Fibroblast of the conjunctiva (primary cell): ENCODE measurements at regions not wholly inside any gene's neighbourhood (a gene's known extent, or its start where the extent isn't known, plus 50 kb on each side); places are given as distances from the start of the nearest gene placed in this dataset.

Experiments
- DNase-seq: peaks from one replicate; pipeline ENCODE4 v3.0.0-alpha.2; 2010; ENCODE audit warnings: low read depth

GRCh38 chr13:37361608-37362007, 237.0 kb downstream of the POSTN start:
- DNase-seq: no peak

- no peak for DNase-seq
Observed at GRCh38 chr13:37360556-37360955, 238.0 kb downstream of the POSTN start.

GRCh38 chr13:37357548-37357947, 241.0 kb downstream of the POSTN start:
- DNase-seq: no peak

- DNase-seq: no peak
Observed at GRCh38 chr13:37353911-37354310, 244.7 kb downstream of the POSTN start.

GRCh38 chr13:37351211-37351610, 245.7 kb upstream of the CSNK1A1L start:
- no peak for DNase-seq

GRCh38 chr13:37349916-37350315, 244.5 kb upstream of the CSNK1A1L start:
- no peak for DNase-seq

DNA sequence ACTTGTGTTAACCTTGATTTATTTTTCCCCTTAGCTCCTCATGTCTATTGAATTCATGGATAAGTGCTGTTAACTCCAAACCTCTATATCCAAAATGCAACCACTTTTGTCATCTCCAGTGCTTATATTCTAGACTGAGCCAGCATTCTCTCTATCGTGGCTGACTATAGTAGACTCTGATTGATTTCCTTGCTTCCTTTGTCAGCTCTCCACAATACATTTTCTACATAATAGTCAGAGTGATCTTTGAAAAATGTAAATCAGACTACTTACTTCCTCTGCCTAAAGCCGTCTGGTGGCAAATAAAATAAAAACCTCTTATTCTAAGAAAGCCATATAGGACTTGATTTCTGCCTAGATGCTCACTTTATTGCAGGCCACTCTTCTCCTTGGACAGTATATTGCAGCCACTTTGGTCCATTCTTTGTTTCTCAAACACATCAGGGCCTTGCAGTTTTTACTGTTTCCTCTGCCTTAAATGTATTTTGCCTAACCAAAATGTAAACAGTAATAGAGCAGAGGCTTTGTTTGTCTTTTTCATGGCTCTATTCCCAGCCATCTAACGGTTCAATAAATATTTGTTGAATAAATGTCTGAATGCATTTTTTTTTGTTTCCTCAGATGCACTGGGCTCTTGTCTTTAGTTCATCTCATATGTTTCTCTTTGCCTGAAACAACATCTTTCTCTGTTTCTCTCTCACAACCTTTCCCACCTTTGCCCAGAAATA, 243.6 kb upstream of the CSNK1A1L start:
- DNase-seq: no peak

DNA sequence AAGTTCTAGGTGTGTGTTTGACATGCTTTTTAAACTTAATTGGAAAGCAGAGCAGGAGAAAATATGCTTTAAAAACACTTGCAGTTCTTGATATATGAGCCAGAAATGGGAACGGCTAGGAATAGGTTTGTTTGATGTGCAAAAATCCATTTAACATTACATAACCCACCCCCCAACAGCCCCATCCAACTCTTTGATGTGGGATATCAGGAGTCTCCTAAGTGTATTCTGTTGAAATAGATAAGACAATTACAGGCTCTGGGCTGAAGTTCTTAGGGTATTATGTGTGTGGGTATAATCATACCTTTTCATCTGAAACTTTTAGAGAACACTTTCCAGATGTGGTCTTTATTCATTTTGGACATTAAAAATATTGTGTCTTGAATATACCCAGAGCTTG, 240.4 kb upstream of the CSNK1A1L start:
- DNase-seq: no peak

DNA sequence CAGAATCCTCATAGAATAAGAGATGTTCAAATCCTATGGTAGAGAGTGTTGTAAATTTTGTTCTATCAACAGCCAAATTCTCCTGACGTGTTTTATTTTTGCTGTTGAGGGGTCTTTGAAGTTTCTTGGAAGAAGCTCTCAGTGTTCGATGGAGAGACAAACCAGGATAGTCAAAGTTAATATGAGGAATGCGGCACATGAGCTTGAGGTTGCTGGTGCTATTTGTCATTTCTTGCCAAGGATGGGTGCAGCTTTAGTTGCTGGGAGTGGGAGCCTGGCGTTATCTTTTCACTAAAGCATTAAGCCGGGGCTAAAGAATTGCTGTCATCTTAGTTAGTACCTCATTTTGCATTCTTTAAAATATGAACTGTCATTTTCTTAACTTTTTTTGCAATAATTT, 239.9 kb upstream of the CSNK1A1L start:
- no peak for DNase-seq

- DNase-seq: no peak
Observed at GRCh38 chr13:37344056-37344455, 238.6 kb upstream of the CSNK1A1L start.

DNA sequence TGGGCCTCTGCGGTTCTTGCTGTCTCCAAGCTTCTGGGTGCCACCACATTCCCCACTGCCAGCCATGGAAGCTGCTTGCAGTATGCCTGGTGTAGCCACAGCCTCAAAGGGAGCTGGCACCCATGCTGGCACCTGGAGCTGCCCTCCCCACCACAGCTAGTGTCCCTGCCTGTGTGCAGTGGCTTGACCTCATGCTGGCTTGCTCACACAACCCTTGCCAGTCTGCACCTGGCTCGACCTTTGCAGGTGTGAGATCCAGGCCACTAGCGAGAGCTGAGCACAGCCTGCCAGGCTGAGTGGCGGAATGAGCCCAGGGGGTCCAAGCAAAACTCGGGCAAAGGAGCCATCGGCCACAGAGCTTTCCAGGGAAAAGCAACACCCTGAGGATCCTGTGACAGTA, 236.7 kb upstream of the CSNK1A1L start:
- no peak for DNase-seq

- no peak for DNase-seq
Observed at GRCh38 chr13:37340901-37341670, 235.6 kb upstream of the CSNK1A1L start.

- DNase-seq: no peak
Observed at GRCh38 chr13:37339386-37339735, 233.9 kb upstream of the CSNK1A1L start.

DNA sequence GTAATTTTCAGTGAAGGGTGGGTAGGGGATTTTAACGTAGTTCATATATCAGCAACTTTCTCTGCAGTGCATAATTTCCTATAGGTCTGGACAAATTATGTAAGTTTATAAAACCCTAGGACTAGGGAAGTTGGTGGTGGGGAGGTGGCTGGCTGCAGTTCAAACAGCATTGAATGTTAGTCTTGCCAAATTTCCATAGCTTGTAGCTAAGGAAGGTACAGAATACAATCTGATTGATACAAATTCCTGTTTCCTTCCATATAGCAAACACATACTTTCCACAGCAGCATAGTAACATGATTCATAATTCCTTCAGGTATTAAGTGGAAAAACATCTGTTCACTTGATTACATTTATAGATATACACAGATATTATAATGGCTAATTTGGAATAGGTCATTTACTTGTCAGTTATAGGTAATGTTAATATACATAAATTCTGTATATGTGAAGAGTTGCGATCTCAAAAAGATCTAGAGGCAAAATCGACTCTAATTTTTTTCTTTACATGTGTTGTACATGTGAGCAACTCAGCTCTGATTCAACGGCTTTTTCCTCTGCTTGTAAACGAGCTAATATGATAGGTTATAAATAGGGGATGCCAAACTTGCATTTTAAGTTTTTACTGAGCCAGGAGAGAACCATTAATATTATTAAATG, 233.4 kb upstream of the CSNK1A1L start:
- DNase-seq: no peak

- DNase-seq: no peak
Observed at GRCh38 chr13:37326334-37326733, 220.9 kb upstream of the CSNK1A1L start.

DNA sequence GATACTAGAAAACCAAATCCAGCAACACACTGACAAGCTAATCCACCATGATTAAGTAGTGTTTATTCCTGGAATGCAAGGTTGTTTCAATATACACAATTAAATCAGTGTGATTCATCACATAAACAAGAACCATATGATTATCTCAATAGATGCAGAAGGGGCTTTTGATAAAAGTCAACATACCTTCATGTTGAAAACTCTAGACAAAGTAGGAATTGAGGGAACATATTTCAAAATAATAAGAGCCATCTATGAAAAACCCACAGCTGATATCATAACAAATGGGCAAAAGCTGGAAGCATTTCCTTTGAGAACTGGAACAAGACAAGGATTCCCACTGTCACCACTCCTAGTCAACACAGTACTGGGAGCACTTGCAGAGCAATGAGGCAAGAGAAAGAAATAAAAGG, 213.6 kb upstream of the CSNK1A1L start:
- no peak for DNase-seq

DNA sequence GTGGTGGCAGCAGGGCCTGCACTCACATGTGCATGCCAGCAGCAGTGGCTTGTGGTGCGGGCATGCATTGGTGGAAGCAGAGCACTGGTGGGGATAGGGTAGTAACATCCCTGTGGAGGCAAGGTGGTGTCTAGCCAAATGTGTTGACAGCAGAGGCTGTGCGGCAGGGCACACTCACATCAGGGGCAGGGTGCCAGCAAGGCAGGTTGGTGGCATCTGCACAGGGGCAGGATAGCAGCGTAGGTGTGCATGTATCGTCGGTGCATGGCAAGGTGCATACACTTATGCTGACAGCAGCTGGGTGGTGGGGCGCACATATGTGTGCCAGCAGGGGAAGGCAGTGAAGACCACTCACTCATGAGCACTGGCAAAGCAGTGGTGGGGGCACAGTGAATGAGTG, 211.5 kb upstream of the CSNK1A1L start:
- DNase-seq: no peak

DNA sequence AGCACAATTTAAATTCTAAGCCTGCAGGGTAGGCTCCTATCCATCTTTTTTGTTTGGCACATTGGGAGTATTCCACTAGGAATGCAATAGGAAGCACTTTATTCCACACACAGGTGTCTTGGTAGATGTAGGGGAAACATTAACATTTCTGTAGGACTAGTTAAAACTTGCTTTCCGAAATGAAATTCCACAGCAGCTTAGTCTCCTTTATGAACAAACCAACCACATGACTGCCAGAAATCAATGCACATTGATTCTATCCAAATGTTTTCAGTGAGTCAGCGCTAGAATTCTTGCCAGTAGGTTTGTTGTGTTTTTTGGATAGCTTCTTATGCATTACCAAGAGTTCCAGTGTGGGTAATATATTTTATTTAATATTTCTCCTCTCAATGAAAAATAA, 207.9 kb upstream of the CSNK1A1L start:
- peak; percentile 82 for DNase-seq

GRCh38 chr13:37306778-37307544, 201.5 kb upstream of the CSNK1A1L start:
- peak; percentile 82 for DNase-seq

DNA sequence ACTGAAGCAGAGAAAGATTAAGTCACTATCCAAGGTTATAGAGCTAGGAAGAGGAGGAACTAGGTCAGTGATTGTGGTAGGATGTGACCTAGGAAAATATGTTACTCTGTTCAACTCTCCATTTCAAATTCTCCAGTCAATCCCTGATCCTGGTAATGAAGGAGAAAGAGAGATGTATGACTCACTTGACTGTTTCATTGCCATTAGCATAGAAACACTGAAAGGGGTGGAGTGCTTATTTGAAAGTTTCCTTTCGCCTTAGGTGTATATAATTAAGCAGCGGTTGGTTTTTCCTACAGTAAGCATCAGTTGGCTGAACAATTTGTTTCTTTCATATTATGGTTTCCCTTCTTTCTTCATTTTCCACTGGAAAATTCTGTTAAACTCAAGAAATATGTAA, 198.1 kb upstream of the CSNK1A1L start:
- no peak for DNase-seq

GRCh38 chr13:37302686-37303085, 197.2 kb upstream of the CSNK1A1L start:
- DNase-seq: no peak

GRCh38 chr13:37295573-37295972, 190.1 kb upstream of the CSNK1A1L start:
- no peak for DNase-seq
